HG02981 (cell line): ENCODE measurements at regions not wholly inside any gene's neighbourhood (a gene's known extent, or its start where the extent isn't known, plus 50 kb on each side); places are given as distances from the start of the nearest gene placed in this dataset.
"Not testable (repeated sequence)": the region's sequence is repeated elsewhere in the genome, so short reads cannot be mapped to it uniquely, and the experiment has no call there.

Experiments
- ATAC-seq: cut with Tn5 transposase; IDR thresholded peaks from one replicate; pipeline ENCODE4 v1.9.1; 2021; ENCODE audit warnings: mild to moderate bottlenecking, moderate library complexity; ENCODE audit not compliant: unreplicated experiment

DNA sequence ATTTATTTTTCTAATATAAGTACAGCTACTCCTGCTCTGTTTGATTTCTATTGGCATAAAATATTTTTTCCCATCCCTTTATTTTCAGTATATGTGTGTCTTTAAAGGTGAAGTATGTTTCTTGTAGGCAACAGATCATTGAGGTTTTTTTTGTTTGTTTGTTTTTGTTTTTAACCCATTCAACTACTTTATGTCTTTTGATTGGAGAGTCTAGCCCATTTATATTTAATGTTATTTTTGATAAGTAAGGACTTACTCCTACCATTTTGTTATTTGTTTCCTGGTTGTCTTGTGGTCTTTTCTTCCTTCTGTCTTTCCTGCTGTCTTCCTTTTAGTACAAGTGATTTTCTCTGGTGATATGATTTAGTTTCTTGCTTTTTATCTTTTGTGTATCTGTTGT, 285.1 kb upstream of the PROX1 start:
- no peak for ATAC-seq

- no peak for ATAC-seq
Measured at GRCh38 chr1:213704941-213705340, 282.8 kb upstream of the PROX1 start.

DNA sequence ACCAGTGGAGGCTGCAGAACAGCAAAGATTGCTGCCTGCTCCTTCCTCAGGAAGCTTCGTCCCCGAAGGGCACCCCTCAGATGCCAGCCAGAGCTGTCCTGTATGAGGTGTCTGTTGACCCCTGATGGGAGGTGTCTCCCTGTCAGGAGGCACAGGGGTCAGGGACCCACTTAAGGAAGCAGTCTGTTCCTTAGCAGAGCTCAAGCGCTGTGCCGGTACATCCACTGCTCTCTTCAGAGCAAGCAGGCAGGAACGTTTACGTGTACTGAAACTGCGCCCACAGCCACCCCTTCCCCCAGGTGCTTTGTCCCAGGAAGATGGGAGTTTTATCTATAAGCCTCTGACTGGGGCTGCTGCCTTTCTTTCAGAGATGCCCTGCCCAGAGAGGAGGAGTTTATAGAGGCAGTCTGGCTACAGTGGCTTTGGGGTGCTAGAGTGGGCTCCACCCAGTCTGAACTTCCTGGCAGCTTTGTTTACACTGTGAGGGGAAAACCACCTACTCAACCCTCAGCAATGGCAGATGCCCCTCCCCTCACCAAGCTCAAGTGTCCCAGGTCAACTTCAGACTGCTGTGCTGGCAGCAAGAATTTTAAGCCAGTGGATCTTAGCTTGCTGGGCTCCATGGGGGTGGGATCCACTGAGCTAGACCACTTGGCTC, 275.8 kb upstream of the PROX1 start:
- not testable (repeated sequence) for ATAC-seq

DNA sequence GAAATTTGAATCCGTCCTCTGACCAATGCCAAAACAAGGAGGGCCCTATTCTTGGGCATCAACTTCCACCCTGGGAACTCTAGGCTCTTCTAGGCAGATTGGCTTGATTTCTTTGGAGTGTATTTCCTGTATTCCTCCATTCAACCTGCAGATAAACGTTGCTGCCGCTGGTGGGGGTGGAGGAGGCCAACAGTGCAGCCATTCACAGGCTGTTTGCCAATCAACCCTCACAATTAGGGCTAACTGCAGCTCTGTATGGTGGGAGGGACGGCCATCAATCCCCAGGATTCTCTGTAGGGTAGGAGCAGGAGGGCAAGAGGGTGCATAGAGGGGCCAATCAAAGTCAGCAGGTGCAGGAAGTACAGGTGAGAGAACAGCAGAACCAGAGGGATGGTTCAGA, 273.1 kb upstream of the PROX1 start:
- no peak for ATAC-seq

- ATAC-seq = no peak
Measured at GRCh38 chr1:213715182-213715581, 272.6 kb upstream of the PROX1 start.

DNA sequence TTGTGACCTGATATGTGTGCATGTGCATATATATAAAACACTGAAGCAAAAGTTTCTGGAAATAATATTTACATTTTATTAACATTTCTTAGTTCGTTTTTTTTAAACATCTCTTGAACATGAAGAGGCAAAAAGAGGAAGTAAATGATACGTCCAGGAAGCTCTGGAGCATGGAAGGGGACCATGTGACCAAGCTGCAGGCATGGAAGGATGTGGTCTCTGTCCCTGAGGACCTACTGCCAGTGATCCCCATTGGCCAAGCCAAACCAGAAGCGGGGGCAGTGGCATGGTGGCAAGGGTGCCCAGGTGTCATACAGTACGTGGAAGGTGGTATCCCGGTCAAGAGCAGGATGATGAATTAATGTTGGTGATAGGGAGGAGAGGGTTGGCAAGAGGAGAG, 268.3 kb upstream of the PROX1 start:
- ATAC-seq = no peak

- ATAC-seq = no peak
Measured at GRCh38 chr1:213720032-213720431, 267.7 kb upstream of the PROX1 start.

- no peak for ATAC-seq
Measured at GRCh38 chr1:213723187-213723586, 264.6 kb upstream of the PROX1 start.

- no peak for ATAC-seq
Measured at GRCh38 chr1:213724640-213725536, 262.9 kb upstream of the PROX1 start.

DNA sequence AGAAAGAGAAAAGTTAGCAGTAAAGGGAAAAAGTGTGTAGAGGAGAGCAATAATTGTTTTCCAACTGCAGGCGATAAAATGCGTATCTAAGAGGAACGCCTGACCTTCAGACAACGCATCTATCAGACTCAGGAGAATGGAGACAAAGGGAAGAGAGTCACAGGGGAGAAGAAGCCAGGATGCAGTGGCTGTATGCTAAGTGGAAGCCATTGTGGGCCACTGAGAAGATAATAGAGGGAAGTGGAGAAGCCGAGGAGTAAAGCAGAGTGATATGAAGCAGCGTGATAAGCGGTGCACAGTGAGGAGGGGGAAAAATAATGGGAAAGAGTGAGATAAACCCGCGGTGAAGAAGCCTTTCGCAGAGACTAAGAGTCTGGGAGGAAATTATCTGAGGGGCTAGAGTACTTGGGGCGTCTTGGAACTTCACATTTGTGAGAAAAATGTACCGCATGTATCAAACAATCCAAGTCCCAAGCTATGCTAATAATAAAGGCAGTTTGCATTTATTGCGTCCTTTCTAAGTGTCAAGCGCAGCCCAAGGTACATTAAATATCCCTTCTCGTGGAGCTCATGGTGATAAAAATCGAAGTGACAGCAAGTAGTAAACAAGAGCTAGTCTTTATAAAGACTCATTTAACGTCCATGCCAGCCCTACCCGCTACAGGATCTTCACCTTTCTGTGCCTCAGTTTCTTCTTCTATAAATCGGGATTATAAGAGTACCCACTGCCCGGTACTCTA, 259.8 kb upstream of the PROX1 start:
- no peak for ATAC-seq

DNA sequence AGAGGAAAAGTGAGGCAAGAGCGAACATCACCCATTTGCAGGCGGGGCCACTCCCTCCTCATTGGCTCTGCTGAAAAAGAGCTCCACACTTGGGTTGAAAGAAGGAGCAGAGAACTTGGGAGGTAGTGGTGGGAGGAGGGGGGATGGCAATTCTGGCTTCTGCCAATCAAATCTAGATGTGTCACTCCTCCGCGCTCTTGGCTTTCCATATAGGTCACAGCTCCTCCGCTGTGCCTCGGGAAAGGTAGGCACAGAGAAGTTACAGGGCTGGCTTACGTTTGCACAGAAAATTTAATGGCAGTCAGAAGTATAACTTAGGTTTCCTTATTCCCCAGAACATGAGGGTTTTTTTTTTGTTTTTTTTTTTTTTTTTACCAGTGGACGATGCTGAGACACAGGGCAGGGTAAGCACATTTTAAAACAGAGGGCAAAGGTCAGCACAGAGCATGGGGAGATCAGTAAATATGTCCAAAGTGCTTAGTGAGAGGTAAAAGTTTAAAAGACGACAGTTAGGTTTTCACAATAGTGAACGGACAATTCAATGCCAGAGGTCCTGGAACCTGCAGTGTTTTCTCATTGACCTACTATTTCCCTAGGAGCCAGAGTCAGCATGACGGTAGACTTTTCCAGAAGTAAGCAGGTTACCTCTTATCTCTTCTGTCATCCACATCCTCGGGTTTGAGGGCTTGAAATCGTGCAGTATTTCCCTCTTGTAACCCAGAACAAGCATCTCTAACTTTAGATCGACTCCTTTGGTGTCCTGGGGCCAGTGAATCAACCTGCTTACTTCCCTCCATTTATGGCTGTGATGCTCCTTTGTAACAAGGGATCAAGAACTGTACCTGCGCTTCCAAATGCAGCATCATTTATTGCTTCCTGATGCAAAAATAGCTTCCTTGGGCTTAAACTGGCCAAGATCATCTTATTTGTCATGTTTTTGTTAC, 258.9 kb upstream of the PROX1 start:
- no peak for ATAC-seq

GRCh38 chr1:213733705-213734104, 254.1 kb upstream of the PROX1 start:
- ATAC-seq = no peak

GRCh38 chr1:213737398-213738035, 250.3 kb upstream of the PROX1 start:
- no peak for ATAC-seq

DNA sequence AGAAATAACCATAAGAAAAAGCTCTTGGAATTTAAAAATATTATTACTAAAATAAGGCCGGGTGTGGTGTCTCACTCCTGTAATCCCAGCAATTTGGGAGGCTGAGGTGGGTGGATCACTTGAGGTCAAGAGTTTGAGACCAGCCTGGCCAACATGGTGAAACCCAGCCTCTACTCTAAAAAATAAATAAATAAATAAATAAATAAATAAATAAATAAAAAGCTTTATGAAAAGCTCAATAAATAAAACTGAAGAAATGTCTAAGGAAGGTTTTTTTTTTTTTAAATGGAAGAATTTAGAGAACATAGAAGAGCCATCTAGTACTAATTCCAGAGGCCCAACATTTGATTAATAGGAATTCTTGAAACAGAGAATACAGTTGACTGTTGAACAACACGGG, 249.1 kb upstream of the PROX1 start:
- no peak for ATAC-seq

DNA sequence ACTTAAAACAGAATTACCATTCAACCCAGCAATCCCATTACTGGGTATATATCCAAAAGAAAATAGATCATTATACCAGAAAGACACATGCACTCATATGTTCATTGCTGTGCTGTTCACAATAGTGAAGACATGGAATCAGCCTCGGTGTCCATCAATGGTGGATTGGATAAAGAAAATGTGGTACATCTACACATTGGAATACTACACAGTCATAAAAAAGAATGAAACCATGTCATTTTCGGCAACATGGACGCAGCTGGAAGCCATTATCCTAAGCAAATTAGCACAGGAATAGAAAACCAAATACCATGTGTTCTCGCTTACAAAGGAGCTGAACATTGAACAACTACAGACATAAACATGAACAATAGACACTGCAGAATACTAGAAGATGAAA, 244.8 kb upstream of the PROX1 start:
- ATAC-seq = no peak

DNA sequence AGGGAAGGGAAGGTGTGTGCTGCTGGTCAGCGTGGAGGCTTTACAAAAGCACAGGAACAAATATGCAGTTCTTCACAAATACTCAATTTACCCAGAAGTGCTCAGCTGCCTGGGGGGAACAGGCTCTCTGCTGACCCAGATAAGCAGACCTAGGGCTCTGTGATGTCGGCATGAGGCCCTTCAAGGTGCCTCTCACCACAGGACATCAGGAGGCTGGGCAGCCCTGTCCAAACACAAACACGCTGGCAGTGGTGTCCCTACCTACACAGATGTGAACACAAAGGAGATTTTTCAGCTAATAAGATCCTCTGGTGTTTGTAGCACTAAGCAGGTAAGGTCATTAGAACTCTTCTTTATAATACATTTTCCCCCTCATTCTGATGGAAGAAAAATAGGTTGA, 243.0 kb upstream of the PROX1 start:
- no peak for ATAC-seq

- no peak for ATAC-seq
Measured at GRCh38 chr1:213745451-213745850, 242.3 kb upstream of the PROX1 start.

DNA sequence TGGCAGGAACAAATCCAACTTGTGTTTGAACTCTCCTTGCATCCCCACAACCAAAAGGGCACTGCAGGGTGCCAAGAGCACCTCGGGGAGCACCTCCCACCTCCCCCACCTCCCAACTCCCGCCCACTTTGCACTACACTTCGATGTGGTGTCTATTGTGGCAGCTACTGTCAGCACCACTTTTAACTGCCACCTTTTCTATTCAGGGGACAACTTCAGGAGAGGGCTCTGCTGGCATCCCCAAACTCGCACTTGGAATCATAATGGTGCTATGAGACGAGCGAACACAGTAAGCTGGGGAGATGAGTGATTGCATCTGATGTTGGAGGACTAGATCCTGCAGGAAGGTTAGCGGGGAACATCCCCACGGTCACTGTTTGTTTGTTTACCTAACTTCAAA, 238.2 kb upstream of the PROX1 start:
- ATAC-seq = no peak

GRCh38 chr1:213750231-213751063, 237.3 kb upstream of the PROX1 start:
- no peak for ATAC-seq
